ENCODE measurements at regions not wholly inside any gene's neighbourhood (a gene's known extent, or its start where the extent isn't known, plus 50 kb on each side); places are given as distances from the start of the nearest gene placed in this dataset.

DNA sequence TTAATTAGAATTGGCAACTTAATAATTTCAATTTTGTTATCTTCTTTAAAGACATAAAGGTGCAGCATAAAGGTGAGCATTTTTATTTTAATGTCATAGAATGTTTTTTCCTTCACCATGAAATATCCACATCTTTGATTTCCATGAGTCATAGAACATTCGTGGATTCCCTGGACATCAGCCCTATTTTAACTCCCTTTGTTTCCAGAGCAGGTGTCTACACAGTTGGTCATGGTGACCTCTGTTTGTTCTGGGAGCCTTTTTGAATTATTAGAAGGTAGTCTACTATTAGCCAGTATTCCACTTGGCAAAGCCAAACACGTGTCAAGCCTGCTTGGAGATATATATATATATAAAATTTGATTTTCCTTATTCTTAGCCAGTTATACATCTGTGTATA is 572.9 kb downstream of the LTN1 start:
- TF ChIP-seq POLR2A (IDR thresholded peaks at IDR 0.05; ENCODE audit: low read length) (no peak), GATA1 (IDR thresholded peaks at IDR 0.05; ENCODE audit: low read depth, low read length) (no peak)
